ENCODE measurements at regions not wholly inside any gene's neighbourhood (a gene's known extent, or its start where the extent isn't known, plus 50 kb on each side); places are given as distances from the start of the nearest gene placed in this dataset.

DNA sequence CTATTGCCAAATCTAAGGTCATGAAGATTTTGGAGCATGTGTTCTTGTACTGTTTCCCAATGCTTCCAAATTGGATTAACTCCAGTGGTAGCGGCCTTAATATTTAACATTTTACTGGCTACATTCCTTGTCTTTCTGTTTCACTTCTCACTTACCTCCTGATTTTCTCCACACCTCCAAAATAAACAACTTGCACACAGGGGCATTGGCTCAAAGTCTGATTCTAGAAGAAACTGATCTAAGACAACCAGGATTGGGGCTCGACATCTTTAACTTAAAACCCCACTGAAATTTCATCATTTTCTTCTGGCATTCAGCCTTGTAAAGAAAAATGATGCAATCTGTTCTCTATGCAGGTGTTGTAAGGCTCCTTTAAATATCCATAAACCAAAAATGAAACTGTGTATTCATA, 557.9 kb upstream of the ID4 start:
- TF ChIP-seq EP300 (IDR thresholded peaks at IDR 0.05; ENCODE audit: borderline replicate concordance): no peak
- TF ChIP-seq, protein P1, sequence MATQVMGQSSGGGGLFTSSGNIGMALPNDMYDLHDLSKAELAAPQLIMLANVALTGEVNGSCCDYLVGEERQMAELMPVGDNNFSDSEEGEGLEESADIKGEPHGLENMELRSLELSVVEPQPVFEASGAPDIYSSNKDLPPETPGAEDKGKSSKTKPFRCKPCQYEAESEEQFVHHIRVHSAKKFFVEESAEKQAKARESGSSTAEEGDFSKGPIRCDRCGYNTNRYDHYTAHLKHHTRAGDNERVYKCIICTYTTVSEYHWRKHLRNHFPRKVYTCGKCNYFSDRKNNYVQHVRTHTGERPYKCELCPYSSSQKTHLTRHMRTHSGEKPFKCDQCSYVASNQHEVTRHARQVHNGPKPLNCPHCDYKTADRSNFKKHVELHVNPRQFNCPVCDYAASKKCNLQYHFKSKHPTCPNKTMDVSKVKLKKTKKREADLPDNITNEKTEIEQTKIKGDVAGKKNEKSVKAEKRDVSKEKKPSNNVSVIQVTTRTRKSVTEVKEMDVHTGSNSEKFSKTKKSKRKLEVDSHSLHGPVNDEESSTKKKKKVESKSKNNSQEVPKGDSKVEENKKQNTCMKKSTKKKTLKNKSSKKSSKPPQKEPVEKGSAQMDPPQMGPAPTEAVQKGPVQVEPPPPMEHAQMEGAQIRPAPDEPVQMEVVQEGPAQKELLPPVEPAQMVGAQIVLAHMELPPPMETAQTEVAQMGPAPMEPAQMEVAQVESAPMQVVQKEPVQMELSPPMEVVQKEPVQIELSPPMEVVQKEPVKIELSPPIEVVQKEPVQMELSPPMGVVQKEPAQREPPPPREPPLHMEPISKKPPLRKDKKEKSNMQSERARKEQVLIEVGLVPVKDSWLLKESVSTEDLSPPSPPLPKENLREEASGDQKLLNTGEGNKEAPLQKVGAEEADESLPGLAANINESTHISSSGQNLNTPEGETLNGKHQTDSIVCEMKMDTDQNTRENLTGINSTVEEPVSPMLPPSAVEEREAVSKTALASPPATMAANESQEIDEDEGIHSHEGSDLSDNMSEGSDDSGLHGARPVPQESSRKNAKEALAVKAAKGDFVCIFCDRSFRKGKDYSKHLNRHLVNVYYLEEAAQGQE (IDR thresholded peaks at IDR 0.05; ENCODE audit: low read depth): no peak
- no peak for TF ChIP-seq TEAD4 (IDR thresholded peaks at IDR 0.05)
- TF ChIP-seq USF1 (IDR thresholded peaks at IDR 0.05): no peak
- TF ChIP-seq TCF12 (IDR thresholded peaks at IDR 0.05; ENCODE audit: low read depth): no peak
- no peak for TF ChIP-seq RAD21 (IDR thresholded peaks at IDR 0.05; ENCODE audit: low read depth)
- TF ChIP-seq, protein P2, sequence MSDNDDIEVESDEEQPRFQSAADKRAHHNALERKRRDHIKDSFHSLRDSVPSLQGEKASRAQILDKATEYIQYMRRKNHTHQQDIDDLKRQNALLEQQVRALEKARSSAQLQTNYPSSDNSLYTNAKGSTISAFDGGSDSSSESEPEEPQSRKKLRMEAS (IDR thresholded peaks at IDR 0.05): no peak
- no peak for TF ChIP-seq NFIC (IDR thresholded peaks at IDR 0.05)
